ENCODE measurements at regions not wholly inside any gene's neighbourhood (a gene's known extent, or its start where the extent isn't known, plus 50 kb on each side); places are given as distances from the start of the nearest gene placed in this dataset.

DNA sequence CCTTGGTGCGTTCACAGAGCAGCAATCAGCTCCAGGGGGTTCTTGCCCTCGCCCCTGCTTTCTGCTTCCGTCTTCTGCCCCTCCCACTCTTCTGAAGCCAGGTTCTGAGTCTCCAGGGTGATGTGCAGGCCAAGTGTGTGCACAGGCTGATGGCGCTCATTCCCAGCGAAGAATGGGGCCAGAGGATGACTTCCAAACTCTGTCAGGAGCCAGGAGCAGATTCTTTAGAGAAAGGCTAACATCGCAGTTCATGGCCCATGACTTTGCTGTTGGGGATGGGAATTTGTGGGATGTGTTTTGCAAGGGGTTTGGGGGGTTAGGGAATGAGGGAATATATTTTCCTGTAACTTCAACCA, 56.1 kb upstream of the CCN6 start:
- TF ChIP-seq EZH2 (IDR thresholded peaks at IDR 0.05; ENCODE audit: borderline replicate concordance, low read depth, low read length) (no peak), SP2 (IDR thresholded peaks at IDR 0.05; ENCODE audit: extremely low read depth, low read depth, low read length, poor library complexity, severe bottlenecking) (no peak), SIX5 (IDR thresholded peaks at IDR 0.05; ENCODE audit: borderline replicate concordance in 1 of 2, insufficient read depth in 1 of 2, low read depth in 1 of 2, low read length in 2 of 2) (no peak), HNRNPUL1 (IDR thresholded peaks at IDR 0.05; ENCODE audit: low read length) (no peak), EP300 (IDR thresholded peaks at IDR 0.05; ENCODE audit: low read length) (no peak), TEAD4 (IDR thresholded peaks at IDR 0.05; ENCODE audit: low read length) (no peak), TEAD4 (CRISPR knock-in tag; IDR thresholded peaks at IDR 0.05; ENCODE audit: borderline replicate concordance) (no peak), EGR1 (conservative IDR thresholded peaks at IDR 0.05) (no peak), STAT5A (IDR thresholded peaks at IDR 0.05; ENCODE audit: borderline replicate concordance, low read length) (no peak)
- TF ChIP-seq, protein P1, sequence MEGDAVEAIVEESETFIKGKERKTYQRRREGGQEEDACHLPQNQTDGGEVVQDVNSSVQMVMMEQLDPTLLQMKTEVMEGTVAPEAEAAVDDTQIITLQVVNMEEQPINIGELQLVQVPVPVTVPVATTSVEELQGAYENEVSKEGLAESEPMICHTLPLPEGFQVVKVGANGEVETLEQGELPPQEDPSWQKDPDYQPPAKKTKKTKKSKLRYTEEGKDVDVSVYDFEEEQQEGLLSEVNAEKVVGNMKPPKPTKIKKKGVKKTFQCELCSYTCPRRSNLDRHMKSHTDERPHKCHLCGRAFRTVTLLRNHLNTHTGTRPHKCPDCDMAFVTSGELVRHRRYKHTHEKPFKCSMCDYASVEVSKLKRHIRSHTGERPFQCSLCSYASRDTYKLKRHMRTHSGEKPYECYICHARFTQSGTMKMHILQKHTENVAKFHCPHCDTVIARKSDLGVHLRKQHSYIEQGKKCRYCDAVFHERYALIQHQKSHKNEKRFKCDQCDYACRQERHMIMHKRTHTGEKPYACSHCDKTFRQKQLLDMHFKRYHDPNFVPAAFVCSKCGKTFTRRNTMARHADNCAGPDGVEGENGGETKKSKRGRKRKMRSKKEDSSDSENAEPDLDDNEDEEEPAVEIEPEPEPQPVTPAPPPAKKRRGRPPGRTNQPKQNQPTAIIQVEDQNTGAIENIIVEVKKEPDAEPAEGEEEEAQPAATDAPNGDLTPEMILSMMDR (IDR thresholded peaks at IDR 0.05 in 2 of 3, conservative IDR thresholded peaks at IDR 0.05 in 1 of 3; ENCODE audit: insufficient read depth in 2 of 3, low read depth in 1 of 3, low read length in 3 of 3) = no peak
- TF ChIP-seq, protein P2, sequence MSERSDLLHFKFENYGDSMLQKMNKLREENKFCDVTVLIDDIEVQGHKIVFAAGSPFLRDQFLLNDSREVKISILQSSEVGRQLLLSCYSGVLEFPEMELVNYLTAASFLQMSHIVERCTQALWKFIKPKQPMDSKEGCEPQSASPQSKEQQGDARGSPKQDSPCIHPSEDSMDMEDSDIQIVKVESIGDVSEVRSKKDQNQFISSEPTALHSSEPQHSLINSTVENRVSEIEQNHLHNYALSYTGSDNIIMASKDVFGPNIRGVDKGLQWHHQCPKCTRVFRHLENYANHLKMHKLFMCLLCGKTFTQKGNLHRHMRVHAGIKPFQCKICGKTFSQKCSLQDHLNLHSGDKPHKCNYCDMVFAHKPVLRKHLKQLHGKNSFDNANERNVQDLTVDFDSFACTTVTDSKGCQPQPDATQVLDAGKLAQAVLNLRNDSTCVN (CRISPR knock-in tag; IDR thresholded peaks at IDR 0.05) = no peak
- TF ChIP-seq, protein P3, sequence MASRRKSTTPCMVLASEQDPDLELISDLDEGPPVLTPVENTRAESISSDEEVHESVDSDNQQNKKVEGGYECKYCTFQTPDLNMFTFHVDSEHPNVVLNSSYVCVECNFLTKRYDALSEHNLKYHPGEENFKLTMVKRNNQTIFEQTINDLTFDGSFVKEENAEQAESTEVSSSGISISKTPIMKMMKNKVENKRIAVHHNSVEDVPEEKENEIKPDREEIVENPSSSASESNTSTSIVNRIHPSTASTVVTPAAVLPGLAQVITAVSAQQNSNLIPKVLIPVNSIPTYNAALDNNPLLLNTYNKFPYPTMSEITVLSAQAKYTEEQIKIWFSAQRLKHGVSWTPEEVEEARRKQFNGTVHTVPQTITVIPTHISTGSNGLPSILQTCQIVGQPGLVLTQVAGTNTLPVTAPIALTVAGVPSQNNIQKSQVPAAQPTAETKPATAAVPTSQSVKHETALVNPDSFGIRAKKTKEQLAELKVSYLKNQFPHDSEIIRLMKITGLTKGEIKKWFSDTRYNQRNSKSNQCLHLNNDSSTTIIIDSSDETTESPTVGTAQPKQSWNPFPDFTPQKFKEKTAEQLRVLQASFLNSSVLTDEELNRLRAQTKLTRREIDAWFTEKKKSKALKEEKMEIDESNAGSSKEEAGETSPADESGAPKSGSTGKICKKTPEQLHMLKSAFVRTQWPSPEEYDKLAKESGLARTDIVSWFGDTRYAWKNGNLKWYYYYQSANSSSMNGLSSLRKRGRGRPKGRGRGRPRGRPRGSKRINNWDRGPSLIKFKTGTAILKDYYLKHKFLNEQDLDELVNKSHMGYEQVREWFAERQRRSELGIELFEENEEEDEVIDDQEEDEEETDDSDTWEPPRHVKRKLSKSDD (conservative IDR thresholded peaks at IDR 0.05; ENCODE audit: low read length) = no peak

Data from K562 (cell line).